CD4-positive, alpha-beta T cell (primary cell): ENCODE measurements at regions not wholly inside any gene's neighbourhood (a gene's known extent, or its start where the extent isn't known, plus 50 kb on each side); places are given as distances from the start of the nearest gene placed in this dataset.

Experiments
- ATAC-seq: fragments of 200-7000 bp; cut with Tn5 transposase; one replicate; pipeline ENCODE4 v1.10.0; 2022; ENCODE audit warnings: mild to moderate bottlenecking; ENCODE audit not compliant: poor library complexity
- CTCF ChIA-PET: fragments of 350-600 bp; sonication (Branson Sonifier 250); formaldehyde crosslinking; loops from one replicate; lab custom pipeline; 2021; ENCODE audit warnings: antibody characterized with exemption, inconsistent platforms; lab: Charles Lee
- POLR2A ChIA-PET: fragments of 350-600 bp; sonication (Branson Sonifier 250); formaldehyde crosslinking; loops from one replicate; lab custom pipeline; 2021; ENCODE audit warnings: antibody characterized with exemption, inconsistent platforms; lab: Charles Lee
- DNase-seq, 14 experiments: peaks; one replicate each; pipeline ENCODE4 v3.0.0-alpha.2; 2013 to 2020; ENCODE audit warnings: mixed read lengths in 2 of 14
- H3K27ac ChIP-seq, 2 donors: one replicate each; pipeline versions ENCODE4 v1.5.1 to v1.7.0; 2013; ENCODE audit warnings: low read length in 2 of 2, low read depth in 1 of 2, mild to moderate bottlenecking in 1 of 2
- H3K27me3 ChIP-seq, 2 experiments: 1 replicate in 1 of 2; 2 replicates in 1 of 2; pipeline versions ENCODE4 v1.6.1 to v1.7.0; 2013; ENCODE audit warnings: low read length in 2 of 2, control low read depth in 1 of 2, mild to moderate bottlenecking in 1 of 2, moderate library complexity in 1 of 2; ENCODE audit not compliant: insufficient read depth in 2 of 2, control insufficient read depth in 1 of 2
- H3K36me3 ChIP-seq: one replicate; pipeline ENCODE4 v1.6.1; 2013; ENCODE audit warnings: low read length, control low read depth; ENCODE audit not compliant: insufficient read depth
- H3K4me1 ChIP-seq: one replicate; pipeline ENCODE4 v1.6.1; 2013; ENCODE audit warnings: low read length, control low read depth; ENCODE audit not compliant: insufficient read depth
- H3K4me3 ChIP-seq: one replicate; pipeline ENCODE4 v1.5.1; 2013; ENCODE audit warnings: mild to moderate bottlenecking, low read length, moderate library complexity
- H3K9me3 ChIP-seq, 2 experiments: 1 replicate in 1 of 2; 2 replicates in 1 of 2; pipeline versions ENCODE4 v1.6.1 to v1.7.0; 2013; ENCODE audit warnings: low read length in 2 of 2, mild to moderate bottlenecking in 2 of 2, control low read depth in 1 of 2, moderate library complexity in 1 of 2; ENCODE audit not compliant: control insufficient read depth in 1 of 2, insufficient read depth in 1 of 2
- H3K27ac Mint-ChIP-seq: one replicate; pipeline ENCODE4 v1.8.0; 2020; ENCODE audit warnings: mixed read lengths
- H3K27me3 Mint-ChIP-seq: one replicate; pipeline ENCODE4 v1.8.0; 2021; ENCODE audit warnings: mixed read lengths
- H3K36me3 Mint-ChIP-seq: one replicate; pipeline ENCODE4 v1.8.0; 2021; ENCODE audit warnings: low read depth, mixed read lengths
- H3K4me1 Mint-ChIP-seq: one replicate; pipeline ENCODE4 v1.8.0; 2021; ENCODE audit warnings: low read depth, mixed read lengths
- H3K4me3 Mint-ChIP-seq: one replicate; pipeline ENCODE4 v1.8.0; 2020; ENCODE audit warnings: mild to moderate bottlenecking, mixed read lengths
- H3K9me3 Mint-ChIP-seq: one replicate; pipeline ENCODE4 v1.8.0; 2020; ENCODE audit warnings: mixed read lengths
- CTCF ChIP-seq: fragments of 200-600 bp; IDR thresholded peaks from one replicate; pipeline ENCODE4 v1.8.0; 2022; ENCODE audit warnings: antibody characterized with exemption, mild to moderate bottlenecking
- intact Hi-C, 2 experiments: fragments of 100-400 bp; cut with DNase I in 1 of 2; cut with micrococcal nuclease in 1 of 2; formaldehyde crosslinking; loops; one replicate each; pipeline versions ENCODE4 v1.15.1 to v1.9.0; 2023 to 2025; cut with DNase I, micrococcal nuclease

- no peak overlapping the region for H3K4me3 Mint-ChIP-seq
- CTCF ChIA-PET, result no interaction called here
- no peak overlapping the region for H3K4me3 ChIP-seq
- H3K9me3 ChIP-seq, result peaks cover 0 to 4% of the 10 kb centered on the region in 2 experiments
- TF ChIP-seq CTCF, result no peak
- intact Hi-C loops, result no loop called here
- H3K4me1 Mint-ChIP-seq, result no peaks in the 10 kb centered on the region
- H3K9me3 Mint-ChIP-seq, result peaks cover 12% of the 10 kb centered on the region
- no peaks in the 10 kb centered on the region for H3K27me3 Mint-ChIP-seq
- no peaks in the 10 kb centered on the region for H3K36me3 ChIP-seq
- H3K27me3 ChIP-seq, result no peaks in the 10 kb centered on the region
- POLR2A ChIA-PET, result no interaction called here
- no peaks in the 10 kb centered on the region for H3K4me1 ChIP-seq
- H3K27ac Mint-ChIP-seq, result no peak overlapping the region
- H3K36me3 Mint-ChIP-seq, result no peaks in the 10 kb centered on the region
- H3K27ac ChIP-seq, result no peak overlapping the region
- ATAC-seq (no peak), DNase-seq (no peak)
Observed at GRCh38 chr3:160140756-160141155, 84.5 kb upstream of the C3orf80 start.

- Mint-ChIP-seq H3K4me3 (no peak overlapping the region), H3K9me3 (peaks cover 12% of the 10 kb centered on the region), H3K36me3 (no peaks in the 10 kb centered on the region), H3K4me1 (no peaks in the 10 kb centered on the region), H3K27ac (no peak overlapping the region), H3K27me3 (no peaks in the 10 kb centered on the region)
- Histone ChIP-seq H3K4me1 (no peaks in the 10 kb centered on the region), H3K4me3 (no peak overlapping the region), H3K9me3 (peaks cover 0 to 4% of the 10 kb centered on the region in 2 experiments), H3K36me3 (no peaks in the 10 kb centered on the region), H3K27me3 (no peaks in the 10 kb centered on the region), H3K27ac (no peak overlapping the region)
- TF ChIP-seq CTCF, result no peak
- DNase-seq (no peak), ATAC-seq (no peak)
- ChIA-PET CTCF (no interaction called here), POLR2A (no interaction called here)
- intact Hi-C loops, result no loop called here
Observed at GRCh38 chr3:160141485-160142185, 83.6 kb upstream of the C3orf80 start.

- POLR2A ChIA-PET, result no interaction called here
- Mint-ChIP-seq H3K4me3 (no peak overlapping the region), H3K9me3 (peaks cover 12% of the 10 kb centered on the region), H3K27ac (no peak overlapping the region), H3K36me3 (no peaks in the 10 kb centered on the region), H3K4me1 (no peaks in the 10 kb centered on the region), H3K27me3 (no peaks in the 10 kb centered on the region)
- intact Hi-C loops, result no loop called here
- Histone ChIP-seq H3K27me3 (no peaks in the 10 kb centered on the region), H3K36me3 (no peaks in the 10 kb centered on the region), H3K4me1 (no peaks in the 10 kb centered on the region), H3K27ac (no peak overlapping the region), H3K9me3 (peaks cover 0 to 4% of the 10 kb centered on the region in 2 experiments), H3K4me3 (no peak overlapping the region)
- ATAC-seq (no peak), DNase-seq (no peak)
- CTCF ChIA-PET, result no interaction called here
- TF ChIP-seq CTCF, result no peak
Observed at GRCh38 chr3:160143482-160143881, 81.7 kb upstream of the C3orf80 start.
